Astrocyte (in vitro differentiated cells and primary cell): ENCODE measurements at regions not wholly inside any gene's neighbourhood (a gene's known extent, or its start where the extent isn't known, plus 50 kb on each side); places are given as distances from the start of the nearest gene placed in this dataset.

ENCODE experiments used
- DNase-seq: peaks from one replicate; pipeline ENCODE4 v3.0.0-alpha.2; 2010; ENCODE audit warnings: low read depth
- FAIRE-seq: peaks from 2 replicates; lab custom pipeline; 2011; peaks lifted over from hg19 to GRCh38; lab: Jason Lieb, UNC
- H2AFZ ChIP-seq: 2 replicates; pipeline ENCODE4 v1.6.0; 2012; ENCODE audit warnings: low read depth, low read length, inconsistent platforms
- H3K27ac ChIP-seq: 2 replicates; pipeline ENCODE4 v1.5.1; 2011; ENCODE audit warnings: low read depth, low read length, inconsistent platforms
- H3K27me3 ChIP-seq: 2 replicates; pipeline ENCODE4 v1.6.0; 2011; ENCODE audit warnings: low read length, inconsistent platforms; ENCODE audit not compliant: insufficient read depth
- H3K36me3 ChIP-seq: 2 replicates; pipeline ENCODE4 v1.5.1; 2011; ENCODE audit warnings: low read length, inconsistent platforms; ENCODE audit not compliant: insufficient read depth
- H3K4me1 ChIP-seq: 2 replicates; pipeline ENCODE4 v1.5.1; 2011; ENCODE audit warnings: low read length, inconsistent platforms; ENCODE audit not compliant: insufficient read depth
- H3K4me2 ChIP-seq: 2 replicates; pipeline ENCODE4 v1.6.0; 2012; ENCODE audit warnings: low read length, inconsistent platforms
- H3K4me3 ChIP-seq: 2 replicates; pipeline ENCODE4 v1.5.1; 2011; ENCODE audit warnings: low read depth, mild to moderate bottlenecking, low read length, inconsistent platforms; ENCODE audit not compliant: insufficient read depth
- H3K79me2 ChIP-seq: 2 replicates; pipeline ENCODE4 v1.6.0; 2012; ENCODE audit warnings: mild to moderate bottlenecking, low read length, inconsistent platforms; ENCODE audit not compliant: insufficient read depth
- H3K9ac ChIP-seq: 2 replicates; pipeline ENCODE4 v1.6.0; 2012; ENCODE audit warnings: mild to moderate bottlenecking, low read length, inconsistent platforms
- H3K9me3 ChIP-seq: 2 replicates; pipeline ENCODE4 v1.5.1; 2012; ENCODE audit warnings: low read depth, mild to moderate bottlenecking, low read length, inconsistent platforms; ENCODE audit not compliant: insufficient read depth
- H4K20me1 ChIP-seq: 2 replicates; pipeline ENCODE4 v1.6.0; 2012; ENCODE audit warnings: low read length, inconsistent platforms; ENCODE audit not compliant: insufficient read depth
- H3K27ac Mint-ChIP-seq: one replicate; pipeline ENCODE4 v1.8.0; 2021; ENCODE audit warnings: mild to moderate bottlenecking, mixed read lengths; ENCODE audit not compliant: unreplicated experiment
- H3K27me3 Mint-ChIP-seq: one replicate; pipeline ENCODE4 v1.8.0; 2021; ENCODE audit warnings: low read depth, mixed read lengths; ENCODE audit not compliant: unreplicated experiment
- H3K36me3 Mint-ChIP-seq: one replicate; pipeline ENCODE4 v1.8.0; 2021; ENCODE audit warnings: low read depth, mixed read lengths; ENCODE audit not compliant: unreplicated experiment
- H3K4me1 Mint-ChIP-seq: one replicate; pipeline ENCODE4 v1.8.0; 2021; ENCODE audit warnings: low read depth, mixed read lengths; ENCODE audit not compliant: unreplicated experiment
- H3K4me3 Mint-ChIP-seq: one replicate; pipeline ENCODE4 v1.8.0; 2021; ENCODE audit warnings: mild to moderate bottlenecking, moderate library complexity, mixed read lengths; ENCODE audit not compliant: unreplicated experiment
- H3K9me3 Mint-ChIP-seq: one replicate; pipeline ENCODE4 v1.8.0; 2021; ENCODE audit warnings: mild to moderate bottlenecking, mixed read lengths; ENCODE audit not compliant: unreplicated experiment
- CTCF ChIP-seq: IDR thresholded peaks from 2 replicates; pipeline ENCODE4 v1.5.1; 2011; ENCODE audit warnings: low read depth, mild to moderate bottlenecking, inconsistent platforms, low read length, moderate library complexity; ENCODE audit not compliant: insufficient read depth
- EZH2 ChIP-seq: IDR thresholded peaks from 2 replicates; pipeline ENCODE4 v1.6.1; 2012; ENCODE audit warnings: mild to moderate bottlenecking, low read length, inconsistent platforms; ENCODE audit not compliant: insufficient read depth

DNA sequence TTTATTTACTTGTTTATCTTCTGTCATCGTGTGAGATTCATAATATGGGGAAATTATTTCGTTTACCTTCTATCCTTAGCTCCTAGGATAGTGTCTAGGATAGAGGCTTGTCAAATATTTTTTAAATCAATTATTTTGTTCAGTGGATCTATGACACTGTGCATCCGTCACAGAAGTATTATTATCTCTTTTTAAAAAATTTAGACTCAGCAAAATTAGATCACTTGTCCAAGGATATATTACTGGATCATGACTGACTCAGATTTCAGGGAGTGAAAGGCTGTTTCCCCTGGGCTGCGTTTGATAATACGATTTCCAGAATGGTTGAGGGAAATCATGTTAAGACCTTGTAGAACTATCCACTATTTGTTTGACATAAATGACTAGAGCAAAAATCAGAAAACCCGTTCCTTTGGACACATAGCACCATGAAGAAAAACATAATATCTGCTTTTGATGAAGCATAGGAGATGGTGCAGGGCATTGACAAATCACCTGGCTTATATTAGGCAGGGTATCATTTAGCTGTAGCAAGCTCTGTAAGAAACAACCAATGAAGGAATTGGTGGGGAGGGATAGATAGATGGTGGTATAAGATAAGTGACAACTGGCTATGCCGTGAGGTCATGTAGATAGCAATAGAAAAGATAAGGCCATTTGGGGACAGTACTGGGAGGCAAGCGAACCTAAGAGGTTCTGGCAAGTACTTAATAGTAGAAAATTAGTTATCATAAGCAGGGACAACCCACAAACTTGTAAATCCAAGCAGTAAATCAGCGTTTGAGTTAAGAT is 465.2 kb upstream of the MAN1A1 start:
- H3K27ac ChIP-seq, result no peak overlapping the region
- no peaks in the 10 kb centered on the region for H3K4me1 ChIP-seq
- no peaks in the 10 kb centered on the region for H3K79me2 ChIP-seq
- H3K4me1 Mint-ChIP-seq, result no peaks in the 10 kb centered on the region
- H3K9me3 ChIP-seq, result no peaks in the 10 kb centered on the region
- H3K36me3 Mint-ChIP-seq, result no peaks in the 10 kb centered on the region
- H3K27ac Mint-ChIP-seq, result no peak overlapping the region
- no peak for TF ChIP-seq CTCF
- no peak for TF ChIP-seq EZH2
- H4K20me1 ChIP-seq, result no peaks in the 10 kb centered on the region
- H3K9me3 Mint-ChIP-seq, result no peaks in the 10 kb centered on the region
- H2AFZ ChIP-seq, result no peak overlapping the region
- no peaks in the 10 kb centered on the region for H3K27me3 Mint-ChIP-seq
- FAIRE-seq (no peak), DNase-seq (no peak)
- no peaks in the 10 kb centered on the region for H3K27me3 ChIP-seq
- no peak overlapping the region for H3K4me3 ChIP-seq
- H3K4me3 Mint-ChIP-seq, result no peak overlapping the region
- no peak overlapping the region for H3K4me2 ChIP-seq
- no peaks in the 10 kb centered on the region for H3K36me3 ChIP-seq
- H3K9ac ChIP-seq, result no peak overlapping the region

- FAIRE-seq (no peak), DNase-seq (no peak)
- Histone ChIP-seq H2AFZ (no peak overlapping the region), H3K27ac (no peak overlapping the region), H3K4me1 (no peaks in the 10 kb centered on the region), H3K27me3 (no peaks in the 10 kb centered on the region), H3K9ac (no peak overlapping the region), H3K9me3 (no peaks in the 10 kb centered on the region), H3K4me3 (no peak overlapping the region), H3K79me2 (no peaks in the 10 kb centered on the region), H3K36me3 (no peaks in the 10 kb centered on the region), H3K4me2 (no peak overlapping the region), H4K20me1 (no peaks in the 10 kb centered on the region)
- Mint-ChIP-seq H3K4me3 (no peak overlapping the region), H3K36me3 (no peaks in the 10 kb centered on the region), H3K27ac (no peak overlapping the region), H3K9me3 (no peaks in the 10 kb centered on the region), H3K27me3 (no peaks in the 10 kb centered on the region), H3K4me1 (no peaks in the 10 kb centered on the region)
- TF ChIP-seq EZH2, result no peak
- TF ChIP-seq CTCF, result no peak
These were observed 452.9 kb upstream of the MAN1A1 start for GRCh38 chr6:119802464-119802863.

DNA sequence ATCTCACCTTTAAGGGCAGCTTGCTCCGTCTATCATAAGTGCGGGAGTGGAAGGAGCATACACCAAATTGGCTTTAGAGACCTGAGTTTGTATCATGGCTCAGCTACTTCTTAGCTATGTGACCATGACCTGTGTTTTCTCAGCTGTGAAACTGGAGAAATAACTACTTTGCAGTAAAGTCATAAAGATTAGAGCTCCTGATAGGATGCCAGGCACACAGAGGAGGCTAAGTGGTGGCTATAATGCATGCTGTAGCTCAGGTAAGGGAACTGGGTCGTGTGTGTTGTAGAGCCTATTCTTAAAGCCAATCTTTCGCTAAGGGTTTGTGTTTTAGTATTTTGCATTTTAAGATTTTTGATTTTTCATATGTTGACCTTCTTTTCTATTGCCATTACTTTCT is 451.5 kb upstream of the MAN1A1 start:
- Histone ChIP-seq H3K9me3 (no peaks in the 10 kb centered on the region), H2AFZ (no peak overlapping the region), H3K27me3 (no peaks in the 10 kb centered on the region), H3K79me2 (no peaks in the 10 kb centered on the region), H3K4me2 (no peak overlapping the region), H3K4me3 (no peak overlapping the region), H3K27ac (no peak overlapping the region), H3K4me1 (no peaks in the 10 kb centered on the region), H3K36me3 (no peaks in the 10 kb centered on the region), H4K20me1 (no peaks in the 10 kb centered on the region), H3K9ac (no peak overlapping the region)
- FAIRE-seq, result no peak
- Mint-ChIP-seq H3K4me1 (no peaks in the 10 kb centered on the region), H3K36me3 (no peaks in the 10 kb centered on the region), H3K9me3 (no peaks in the 10 kb centered on the region), H3K4me3 (no peak overlapping the region), H3K27me3 (no peaks in the 10 kb centered on the region), H3K27ac (no peak overlapping the region)
- no peak for DNase-seq
- TF ChIP-seq EZH2 (no peak), CTCF (no peak)
